Tibial artery (tissue), 4 donors: ENCODE measurements at regions not wholly inside any gene's neighbourhood (a gene's known extent, or its start where the extent isn't known, plus 50 kb on each side); places are given as distances from the start of the nearest gene placed in this dataset.
A peak's percentile ranks its signal among the peaks of the same experiment; 100 is the strongest.
"Not testable (repeated sequence)": the region's sequence is repeated elsewhere in the genome, so short reads cannot be mapped to it uniquely, and the experiment has no call there.

ENCODE experiments used
- DNase-seq, 2 donors: peaks; one replicate each; pipeline ENCODE4 v3.0.0-alpha.2; 2019
- H3K27ac ChIP-seq, 2 donors: fragments of 200-600 bp; sonication (generic) in 1 of 2; 1 replicate in 1 of 2; 2 replicates in 1 of 2; pipeline ENCODE4 v1.5.1; 2018 to 2019; ENCODE audit warnings: mild to moderate bottlenecking in 1 of 2
- H3K27me3 ChIP-seq, 2 donors: fragments of 200-600 bp; sonication (generic) in 1 of 2; one replicate each; pipeline versions ENCODE4 v1.5.1 to v1.6.0; 2016 to 2019
- H3K36me3 ChIP-seq, 3 donors: fragments of 200-600 bp; sonication (generic) in 2 of 3; one replicate each; pipeline ENCODE4 v1.5.1; 2016 to 2019; ENCODE audit warnings: mild to moderate bottlenecking in 2 of 3
- H3K4me1 ChIP-seq, 4 donors: fragments of 200-600 bp; sonication (generic) in 2 of 4; 1 replicate in 3 of 4; 2 replicates in 1 of 4; pipeline ENCODE4 v1.5.1; 2016 to 2019
- H3K4me3 ChIP-seq, 2 donors: fragments of 200-600 bp; sonication (generic) in 1 of 2; 1 replicate in 1 of 2; 2 replicates in 1 of 2; pipeline ENCODE4 v1.5.1; 2018 to 2019; ENCODE audit warnings: mild to moderate bottlenecking in 2 of 2
- H3K9me3 ChIP-seq, 3 donors: fragments of 200-600 bp; sonication (generic) in 1 of 3; one replicate each; pipeline ENCODE4 v1.5.1; 2016 to 2019
- CTCF ChIP-seq, 2 experiments: fragments of 200-600 bp in 1 of 2; fragments of 450-650 bp in 1 of 2; IDR thresholded peaks; one replicate each; pipeline ENCODE4 v1.5.1; 2017 to 2019; ENCODE audit warnings: antibody characterized with exemption in 2 of 2, mild to moderate bottlenecking in 1 of 2, moderate library complexity in 1 of 2
- intact Hi-C: fragments of 100-400 bp; cut with DNase I; formaldehyde crosslinking; loops from one replicate; pipeline ENCODE4 v1.15.0; 2023; ENCODE audit warnings: low total_unique reads

DNA sequence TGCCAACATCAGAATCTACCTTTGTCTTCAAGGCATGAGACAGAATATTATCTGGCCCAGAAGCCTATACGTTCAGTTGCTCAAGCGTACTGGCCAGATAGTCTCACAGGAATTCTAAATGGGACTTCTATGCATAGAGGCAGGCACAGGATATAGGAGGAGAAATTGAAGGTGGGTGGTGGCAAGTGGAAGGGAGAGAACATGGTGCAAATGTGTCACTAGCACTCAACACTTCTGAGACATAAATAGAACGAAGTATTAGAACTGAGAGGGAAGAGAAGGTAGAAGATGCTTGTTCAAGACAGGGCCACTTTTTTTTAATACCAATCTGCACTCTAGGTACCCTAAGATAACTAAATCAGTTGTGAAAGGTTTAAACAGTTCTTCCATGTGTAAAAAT, 85.8 kb downstream of the TFPI2 start:
- no peak for DNase-seq
- no peak for TF ChIP-seq CTCF (IDR thresholded peaks at IDR 0.05)
- intact Hi-C loops = no loop called here
- peaks cover 0 to 5% (median 0%) of the 10 kb centered on the region in 4 donors for H3K4me1 ChIP-seq
- no peaks in the 10 kb centered on the region for H3K9me3 ChIP-seq
- no peaks in the 10 kb centered on the region for H3K36me3 ChIP-seq
- no peak overlapping the region for H3K4me3 ChIP-seq
- H3K27me3 ChIP-seq = no peaks in the 10 kb centered on the region
- H3K27ac ChIP-seq = no peak overlapping the region

- TF ChIP-seq CTCF (IDR thresholded peaks at IDR 0.05) = peak; percentile 31 to 49
- intact Hi-C loops = loop anchor here (5.0 kb wide), 1 partner anchor 287 kb away; no protein-coding TSS in a partner anchor
- no peak for DNase-seq
- Histone ChIP-seq H3K4me1 (no peaks in the 10 kb centered on the region), H3K9me3 (no peaks in the 10 kb centered on the region), H3K27ac (no peak overlapping the region), H3K4me3 (no peak overlapping the region), H3K36me3 (no peaks in the 10 kb centered on the region), H3K27me3 (no peaks in the 10 kb centered on the region)
Measured at GRCh38 chr7:93799750-93800357, 90.7 kb downstream of the TFPI2 start.

GRCh38 chr7:93793084-93793697, 97.4 kb downstream of the TFPI2 start:
- H3K9me3 ChIP-seq, H3K36me3 ChIP-seq, H3K4me1 ChIP-seq, H3K27ac ChIP-seq, intact Hi-C loops, DNase-seq, H3K27me3 ChIP-seq, H3K4me3 ChIP-seq: not testable (repeated sequence)

DNA sequence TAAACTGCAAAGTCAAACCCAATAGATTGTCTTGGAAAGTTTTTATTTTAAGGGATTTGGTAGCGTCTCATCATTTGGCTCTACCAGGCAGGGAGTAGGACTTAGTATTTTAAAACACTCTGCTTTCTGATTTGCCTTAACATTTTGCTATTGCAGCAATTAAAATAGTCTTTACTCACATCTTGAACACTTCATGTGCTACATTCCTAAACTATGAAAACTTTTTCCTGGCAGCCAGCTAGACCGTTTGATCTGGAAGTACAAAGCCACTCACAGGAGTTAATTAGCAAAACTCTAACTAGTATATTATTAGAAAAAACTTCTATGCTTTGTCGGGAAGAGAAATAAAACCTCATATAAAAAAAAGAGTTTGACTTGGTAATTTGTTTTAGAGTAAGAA, 111.4 kb downstream of the TFPI2 start:
- Histone ChIP-seq H3K4me1 (no peaks in the 10 kb centered on the region), H3K27ac (no peak overlapping the region), H3K36me3 (no peaks in the 10 kb centered on the region), H3K4me3 (no peak overlapping the region), H3K27me3 (no peaks in the 10 kb centered on the region), H3K9me3 (no peaks in the 10 kb centered on the region)
- no peak for TF ChIP-seq CTCF (IDR thresholded peaks at IDR 0.05)
- intact Hi-C loops = no loop called here
- DNase-seq = no peak

DNA sequence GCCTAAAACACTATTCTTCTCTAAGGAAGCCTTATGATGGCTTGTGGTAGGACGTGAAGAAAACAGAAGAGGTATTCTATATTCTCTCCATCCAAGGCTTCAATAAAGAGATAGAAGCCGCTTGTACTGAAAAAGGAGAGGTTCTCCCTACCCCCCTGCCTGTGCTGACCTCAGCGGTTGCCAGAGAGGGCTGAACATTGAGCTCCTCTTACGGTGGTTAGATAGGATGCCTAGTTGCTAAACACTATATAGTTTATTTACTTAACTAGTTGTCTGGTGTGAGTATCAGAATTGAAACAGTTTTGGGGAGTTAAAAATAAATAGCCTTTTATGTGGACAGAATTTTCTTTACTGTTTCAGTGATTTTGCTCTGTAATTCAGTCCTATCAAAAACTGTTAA, 112.2 kb downstream of the TFPI2 start:
- no peak for TF ChIP-seq CTCF (IDR thresholded peaks at IDR 0.05)
- intact Hi-C loops = no loop called here
- Histone ChIP-seq H3K27me3 (no peaks in the 10 kb centered on the region), H3K9me3 (no peaks in the 10 kb centered on the region), H3K36me3 (no peaks in the 10 kb centered on the region), H3K4me3 (no peak overlapping the region), H3K4me1 (no peaks in the 10 kb centered on the region), H3K27ac (no peak overlapping the region)
- DNase-seq = no peak

GRCh38 chr7:93773446-93773845, 117.1 kb downstream of the TFPI2 start:
- H3K36me3 ChIP-seq = no peaks in the 10 kb centered on the region
- H3K4me3 ChIP-seq = no peak overlapping the region
- intact Hi-C loops = no loop called here
- H3K9me3 ChIP-seq = no peaks in the 10 kb centered on the region
- H3K27ac ChIP-seq = no peak overlapping the region
- DNase-seq = no peak
- H3K27me3 ChIP-seq = no peaks in the 10 kb centered on the region
- TF ChIP-seq CTCF (IDR thresholded peaks at IDR 0.05) = no peak
- H3K4me1 ChIP-seq = no peaks in the 10 kb centered on the region
